ENCODE measurements at regions not wholly inside any gene's neighbourhood (a gene's known extent, or its start where the extent isn't known, plus 50 kb on each side); places are given as distances from the start of the nearest gene placed in this dataset.

DNA sequence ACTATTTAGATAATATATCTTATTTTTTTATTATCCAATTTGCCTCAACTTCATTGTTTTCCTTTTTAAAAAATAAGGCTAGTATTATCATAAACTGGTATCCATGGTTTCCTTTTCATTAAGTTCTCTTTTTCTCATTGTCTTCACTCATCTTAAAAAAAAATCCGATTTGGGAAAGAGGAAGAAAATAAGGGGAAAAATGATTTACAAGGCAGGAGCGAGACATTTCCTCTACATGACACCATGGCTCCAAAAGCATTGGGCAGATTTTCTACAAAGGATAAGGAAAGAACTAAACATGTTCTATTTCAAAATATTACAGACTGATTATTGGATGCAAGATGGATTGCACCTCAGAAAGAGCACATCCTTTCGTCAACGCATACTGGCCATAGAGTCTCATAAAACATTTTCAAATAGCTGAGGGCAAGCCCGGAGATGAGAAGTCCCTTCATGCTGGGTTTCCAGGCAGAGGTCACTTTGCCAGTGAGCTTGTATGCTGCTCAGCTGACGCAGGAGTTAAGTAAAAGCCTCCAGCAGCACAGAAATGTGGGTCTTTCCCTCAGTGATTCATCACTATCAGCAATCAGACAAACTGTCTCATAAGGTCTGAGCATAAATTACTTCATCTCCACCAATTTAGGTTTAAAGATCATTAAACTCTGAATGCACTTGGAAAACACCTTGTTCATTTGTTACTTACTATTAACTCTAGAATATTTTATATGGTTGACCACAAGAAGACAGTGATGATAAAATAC is 129.0 kb upstream of the TNFAIP3 start:
- Histone ChIP-seq H3K9me3 (ENCODE audit: low read depth) (no peaks in the 10 kb centered on the region), H3K9me2 (ENCODE audit: insufficient read depth) (no peaks in the 10 kb centered on the region), H3K79me2 (ENCODE audit: insufficient read depth) (no peaks in the 10 kb centered on the region), H3K4me1 (ENCODE audit: insufficient read depth) (peaks cover 17% of the 10 kb centered on the region), H3F3A (ENCODE audit: insufficient read depth) (0 out of 2 replicates have a peak, but pooled peaks cover 5% of the 10 kb centered on the region), H4K20me1 (ENCODE audit: insufficient read depth) (no peaks in the 10 kb centered on the region), H3K4me2 (ENCODE audit: unreplicated experiment) (peak overlapping the region; percentile 10), H3K4me3 (no peak overlapping the region), H3K27ac (peak overlapping the region; percentile 5; the same call in 1 of the 2 replicates), H3K9ac (no peak overlapping the region), H3K27me3 (replicated peaks; ENCODE audit: insufficient read depth) (no peaks in the 10 kb centered on the region), H2AFZ (no peak overlapping the region), H3K36me3 (ENCODE audit: low read depth) (no peaks in the 10 kb centered on the region)
- TF ChIP-seq EZH2phosphoT487 (IDR thresholded peaks at IDR 0.05; ENCODE audit: insufficient read depth, low read depth) (no peak), EZH2 (IDR thresholded peaks at IDR 0.05; ENCODE audit: insufficient read depth, poor library complexity, severe bottlenecking) (no peak)
- in situ Hi-C loops (cut with MboI): no loop called here
- peak; percentile 86 for DNase-seq
- WGBS, 2 experiments (ENCODE audit: low coverage in 1 of 2, low lambda C conversion rate in 2 of 2, missing lambda C conversion rate in 2 of 2): 7 to 8% methylated on average over 6 of the region's 6 CpGs

DNA sequence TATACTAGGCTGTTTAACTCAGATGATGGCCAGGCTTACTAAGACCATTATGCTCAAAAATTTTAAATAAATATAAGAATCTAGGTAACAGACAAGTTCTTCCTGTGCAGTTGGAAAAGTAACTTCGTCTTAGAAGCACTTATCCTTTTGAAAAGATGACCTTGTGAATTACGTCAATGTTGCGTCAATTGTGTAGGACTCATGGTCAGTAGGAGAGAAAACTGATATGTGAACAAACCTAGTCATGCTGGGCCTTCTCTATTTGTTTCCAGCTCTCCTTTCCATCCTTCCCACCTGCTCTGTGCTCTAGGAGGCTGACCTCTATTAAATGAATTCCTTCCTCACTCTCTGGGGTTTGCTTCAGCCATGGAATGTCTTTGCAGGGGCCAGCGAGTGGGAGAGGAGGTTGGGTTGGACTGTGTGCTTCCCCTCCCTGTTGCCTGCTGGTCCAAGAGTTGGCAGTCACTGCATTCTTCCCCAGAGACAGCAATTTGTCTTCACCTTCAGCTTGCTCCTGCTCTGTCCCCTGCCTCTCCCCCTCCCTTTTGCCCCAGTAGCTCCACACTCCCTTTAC is 128.0 kb upstream of the TNFAIP3 start:
- TF ChIP-seq EZH2phosphoT487 (IDR thresholded peaks at IDR 0.05; ENCODE audit: insufficient read depth, low read depth) (no peak), EZH2 (IDR thresholded peaks at IDR 0.05; ENCODE audit: insufficient read depth, poor library complexity, severe bottlenecking) (no peak)
- Histone ChIP-seq H3K36me3 (ENCODE audit: low read depth) (no peaks in the 10 kb centered on the region), H3K4me3 (no peak overlapping the region), H3F3A (ENCODE audit: insufficient read depth) (0 out of 2 replicates have a peak, but pooled peaks cover 5% of the 10 kb centered on the region), H3K27ac (no peak overlapping the region), H2AFZ (no peak overlapping the region), H3K4me1 (ENCODE audit: insufficient read depth) (peaks cover 17% of the 10 kb centered on the region), H4K20me1 (ENCODE audit: insufficient read depth) (no peaks in the 10 kb centered on the region), H3K9me3 (ENCODE audit: low read depth) (no peaks in the 10 kb centered on the region), H3K79me2 (ENCODE audit: insufficient read depth) (no peaks in the 10 kb centered on the region), H3K9ac (no peak overlapping the region), H3K27me3 (replicated peaks; ENCODE audit: insufficient read depth) (no peaks in the 10 kb centered on the region), H3K4me2 (ENCODE audit: unreplicated experiment) (no peak overlapping the region), H3K9me2 (ENCODE audit: insufficient read depth) (no peaks in the 10 kb centered on the region)
- DNase-seq: no peak
- WGBS, 2 experiments (ENCODE audit: low coverage in 1 of 2, low lambda C conversion rate in 2 of 2, missing lambda C conversion rate in 2 of 2): 90 to 99% methylated on average over 4 of the region's 4 CpGs
- in situ Hi-C loops (cut with MboI): no loop called here

GRCh38 chr6:137739544-137739943 is 127.5 kb upstream of the TNFAIP3 start:
- 94% methylated on average over 5 of the region's 5 CpGs for WGBS, 2 experiments (ENCODE audit: low coverage in 1 of 2, low lambda C conversion rate in 2 of 2, missing lambda C conversion rate in 2 of 2)

DNA sequence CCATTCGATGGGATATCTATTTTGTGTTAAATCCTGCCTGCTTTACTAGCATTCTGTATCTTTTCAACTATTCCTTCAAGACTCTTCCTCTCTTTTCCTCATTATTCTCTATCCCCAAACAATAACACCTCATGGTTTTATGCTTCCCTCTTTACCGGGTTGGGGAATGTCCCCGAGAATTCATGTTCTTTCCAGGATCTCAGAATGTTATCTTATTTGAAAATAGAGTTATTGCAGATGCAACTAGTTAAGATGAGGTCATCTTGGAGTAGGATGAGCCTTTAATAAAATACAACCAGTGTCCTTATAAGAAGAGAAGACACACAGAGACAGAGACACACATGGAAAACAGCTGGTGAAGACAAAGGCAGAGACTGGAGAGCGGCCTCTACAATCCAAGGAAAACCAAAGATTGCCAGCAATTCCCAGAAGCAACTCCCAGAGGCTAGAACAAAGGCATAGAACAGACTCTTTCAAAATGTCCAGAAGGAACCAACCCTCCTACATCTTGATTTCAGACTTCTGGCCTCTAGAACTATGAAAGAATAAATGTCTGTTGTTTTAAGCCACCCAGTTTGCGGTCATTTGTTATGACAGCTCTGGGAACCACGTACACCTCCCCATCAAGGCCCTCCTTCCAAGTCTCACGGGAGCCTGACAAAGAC is 126.8 kb upstream of the TNFAIP3 start:
- WGBS, 2 experiments (ENCODE audit: low coverage in 1 of 2, low lambda C conversion rate in 2 of 2, missing lambda C conversion rate in 2 of 2): 50 to 55% methylated on average over 7 of the region's 7 CpGs

More at GRCh38 chr6:137739544-137739943, 127.5 kb upstream of the TNFAIP3 start:
- no peaks in the 10 kb centered on the region for H3K9me2 ChIP-seq (ENCODE audit: insufficient read depth)
- TF ChIP-seq EZH2 (IDR thresholded peaks at IDR 0.05; ENCODE audit: insufficient read depth, poor library complexity, severe bottlenecking): no peak
- no peak for TF ChIP-seq EZH2phosphoT487 (IDR thresholded peaks at IDR 0.05; ENCODE audit: insufficient read depth, low read depth)
- no peak overlapping the region for H3K4me2 ChIP-seq (ENCODE audit: unreplicated experiment)
- H3F3A ChIP-seq (ENCODE audit: insufficient read depth): 0 out of 2 replicates have a peak, but pooled peaks cover 5% of the 10 kb centered on the region
- no peak overlapping the region for H3K9ac ChIP-seq
- H3K79me2 ChIP-seq (ENCODE audit: insufficient read depth): no peaks in the 10 kb centered on the region
- H3K27me3 ChIP-seq (replicated peaks; ENCODE audit: insufficient read depth): no peaks in the 10 kb centered on the region
- no peak overlapping the region for H2AFZ ChIP-seq
- DNase-seq: no peak
- in situ Hi-C loops (cut with MboI): no loop called here
- H3K4me3 ChIP-seq: no peak overlapping the region
- no peaks in the 10 kb centered on the region for H3K36me3 ChIP-seq (ENCODE audit: low read depth)
- H3K4me1 ChIP-seq (ENCODE audit: insufficient read depth): peaks cover 17% of the 10 kb centered on the region
- H3K9me3 ChIP-seq (ENCODE audit: low read depth): no peaks in the 10 kb centered on the region
- H4K20me1 ChIP-seq (ENCODE audit: insufficient read depth): no peaks in the 10 kb centered on the region
- H3K27ac ChIP-seq: no peak overlapping the region

More for the DNA sequence above, 126.8 kb upstream of the TNFAIP3 start:
- H3K4me2 ChIP-seq (ENCODE audit: unreplicated experiment): no peak overlapping the region
- H3K27ac ChIP-seq: no peak overlapping the region
- H2AFZ ChIP-seq: no peak overlapping the region
- no peak for TF ChIP-seq EZH2phosphoT487 (IDR thresholded peaks at IDR 0.05; ENCODE audit: insufficient read depth, low read depth)
- TF ChIP-seq EZH2 (IDR thresholded peaks at IDR 0.05; ENCODE audit: insufficient read depth, poor library complexity, severe bottlenecking): no peak
- no peaks in the 10 kb centered on the region for H4K20me1 ChIP-seq (ENCODE audit: insufficient read depth)
- no peaks in the 10 kb centered on the region for H3K9me3 ChIP-seq (ENCODE audit: low read depth)
- 0 out of 2 replicates have a peak, but pooled peaks cover 5% of the 10 kb centered on the region for H3F3A ChIP-seq (ENCODE audit: insufficient read depth)
- no peaks in the 10 kb centered on the region for H3K79me2 ChIP-seq (ENCODE audit: insufficient read depth)
- H3K27me3 ChIP-seq (replicated peaks; ENCODE audit: insufficient read depth): no peaks in the 10 kb centered on the region
- H3K9me2 ChIP-seq (ENCODE audit: insufficient read depth): no peaks in the 10 kb centered on the region
- in situ Hi-C loops (cut with MboI): no loop called here
- no peak overlapping the region for H3K4me3 ChIP-seq
- no peaks in the 10 kb centered on the region for H3K36me3 ChIP-seq (ENCODE audit: low read depth)
- peaks cover 17% of the 10 kb centered on the region for H3K4me1 ChIP-seq (ENCODE audit: insufficient read depth)
- H3K9ac ChIP-seq: no peak overlapping the region
- DNase-seq: no peak

Data from GM23248 (cell line).